Fibroblast of upper back skin (primary cell): ENCODE measurements at regions not wholly inside any gene's neighbourhood (a gene's known extent, or its start where the extent isn't known, plus 50 kb on each side); places are given as distances from the start of the nearest gene placed in this dataset.

ENCODE experiments used
- DNase-seq: peaks from one replicate; pipeline ENCODE4 v3.0.0-alpha.2; 2013

- DNase-seq, result no peak
Observed at GRCh38 chr11:30811226-30811755, 225.1 kb upstream of the MPPED2 start.

- no peak for DNase-seq
Observed at GRCh38 chr11:30810116-30810515, 224.0 kb upstream of the MPPED2 start.

- DNase-seq, result no peak
Observed at GRCh38 chr11:30801357-30801756, 215.2 kb upstream of the MPPED2 start.

- DNase-seq, result no peak
Observed at GRCh38 chr11:30800904-30801303, 214.8 kb upstream of the MPPED2 start.

- DNase-seq, result no peak
Observed at GRCh38 chr11:30798547-30799236, 212.5 kb upstream of the MPPED2 start.

- peak; percentile 85 for DNase-seq
Observed at GRCh38 chr11:30789270-30789669, 203.1 kb upstream of the MPPED2 start.

- peak; percentile 3 for DNase-seq
Observed at GRCh38 chr11:30788849-30789248, 202.7 kb upstream of the MPPED2 start.

GRCh38 chr11:30786256-30787110 lies 200.3 kb upstream of the MPPED2 start:
- peak; percentile 43 for DNase-seq

GRCh38 chr11:30778596-30778995 lies 192.4 kb upstream of the MPPED2 start:
- peak; percentile 58 for DNase-seq

- no peak for DNase-seq
Observed at GRCh38 chr11:30775233-30775522, 189.0 kb upstream of the MPPED2 start.

GRCh38 chr11:30774496-30775232 lies 188.5 kb upstream of the MPPED2 start:
- no peak for DNase-seq

- no peak for DNase-seq
Observed at GRCh38 chr11:30772908-30773307, 186.8 kb upstream of the MPPED2 start.

GRCh38 chr11:30763951-30764350 lies 177.8 kb upstream of the MPPED2 start:
- no peak for DNase-seq

- no peak for DNase-seq
Observed at GRCh38 chr11:30762188-30762587, 176.0 kb upstream of the MPPED2 start.

- DNase-seq, result peak; percentile 60
Observed at GRCh38 chr11:30760345-30760744, 174.2 kb upstream of the MPPED2 start.

GRCh38 chr11:30758946-30759504 lies 172.9 kb upstream of the MPPED2 start:
- no peak for DNase-seq

GRCh38 chr11:30758518-30758917 lies 172.4 kb upstream of the MPPED2 start:
- DNase-seq, result no peak

GRCh38 chr11:30758012-30758411 lies 171.9 kb upstream of the MPPED2 start:
- DNase-seq, result peak; percentile 21

GRCh38 chr11:30753994-30754393 lies 167.8 kb upstream of the MPPED2 start:
- DNase-seq, result no peak

- no peak for DNase-seq
Observed at GRCh38 chr11:30753504-30753903, 167.4 kb upstream of the MPPED2 start.

- DNase-seq, result no peak
Observed at GRCh38 chr11:30749268-30749667, 163.1 kb upstream of the MPPED2 start.

- peak; percentile 92 for DNase-seq
Observed at GRCh38 chr11:30741039-30741550, 154.9 kb upstream of the MPPED2 start.

GRCh38 chr11:30740091-30740490 lies 153.9 kb upstream of the MPPED2 start:
- DNase-seq, result peak; percentile 58
